GM20000 (cell line): ENCODE measurements at regions not wholly inside any gene's neighbourhood (a gene's known extent, or its start where the extent isn't known, plus 50 kb on each side); places are given as distances from the start of the nearest gene placed in this dataset.
"Not testable (repeated sequence)": the region's sequence is repeated elsewhere in the genome, so short reads cannot be mapped to it uniquely, and the experiment has no call there.

ENCODE experiments used
- DNase-seq: peaks from one replicate; pipeline ENCODE4 v3.0.0; 2012; ENCODE audit warnings: low spot score
- TF ChIP-seq, protein P1 (sequence below): IDR thresholded peaks from 2 replicates; pipeline ENCODE4 v1.5.1; 2012; ENCODE audit warnings: mild to moderate bottlenecking, control low read depth; ENCODE audit errors: extremely low read depth, missing control alignments

- DNase-seq, result no peak
- TF ChIP-seq, protein P1, sequence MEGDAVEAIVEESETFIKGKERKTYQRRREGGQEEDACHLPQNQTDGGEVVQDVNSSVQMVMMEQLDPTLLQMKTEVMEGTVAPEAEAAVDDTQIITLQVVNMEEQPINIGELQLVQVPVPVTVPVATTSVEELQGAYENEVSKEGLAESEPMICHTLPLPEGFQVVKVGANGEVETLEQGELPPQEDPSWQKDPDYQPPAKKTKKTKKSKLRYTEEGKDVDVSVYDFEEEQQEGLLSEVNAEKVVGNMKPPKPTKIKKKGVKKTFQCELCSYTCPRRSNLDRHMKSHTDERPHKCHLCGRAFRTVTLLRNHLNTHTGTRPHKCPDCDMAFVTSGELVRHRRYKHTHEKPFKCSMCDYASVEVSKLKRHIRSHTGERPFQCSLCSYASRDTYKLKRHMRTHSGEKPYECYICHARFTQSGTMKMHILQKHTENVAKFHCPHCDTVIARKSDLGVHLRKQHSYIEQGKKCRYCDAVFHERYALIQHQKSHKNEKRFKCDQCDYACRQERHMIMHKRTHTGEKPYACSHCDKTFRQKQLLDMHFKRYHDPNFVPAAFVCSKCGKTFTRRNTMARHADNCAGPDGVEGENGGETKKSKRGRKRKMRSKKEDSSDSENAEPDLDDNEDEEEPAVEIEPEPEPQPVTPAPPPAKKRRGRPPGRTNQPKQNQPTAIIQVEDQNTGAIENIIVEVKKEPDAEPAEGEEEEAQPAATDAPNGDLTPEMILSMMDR, result no peak
These were observed 488.6 kb downstream of the CSNK1G3 start for GRCh38 chr5:124000538-124000937.

- TF ChIP-seq, protein P1, result no peak
- no peak for DNase-seq
These were observed 485.7 kb downstream of the CSNK1G3 start for GRCh38 chr5:123997462-123998215.

GRCh38 chr5:123997064-123997461 is 485.1 kb downstream of the CSNK1G3 start:
- TF ChIP-seq, protein P1, result no peak
- no peak for DNase-seq

DNA sequence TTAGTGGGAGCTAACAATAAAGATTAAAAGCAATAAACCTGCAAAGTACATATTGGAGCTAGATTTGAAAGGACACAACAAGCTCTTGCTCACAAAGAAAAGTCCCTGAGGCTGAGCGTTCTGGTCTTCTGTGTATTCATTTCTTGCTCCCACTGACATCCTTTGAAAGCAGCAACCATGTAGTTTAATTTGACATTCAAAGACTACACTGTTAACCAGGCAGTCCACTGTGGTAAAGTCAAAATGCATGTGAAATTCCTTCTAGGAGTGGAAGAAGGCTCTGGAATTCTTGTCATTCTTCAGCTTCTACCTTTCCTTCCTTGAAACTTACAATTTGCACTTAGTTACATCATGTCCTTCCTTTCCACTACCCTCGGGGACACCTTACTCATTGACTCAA is 480.7 kb downstream of the CSNK1G3 start:
- TF ChIP-seq, protein P1, result no peak
- no peak for DNase-seq

- TF ChIP-seq, protein P1, result no peak
- no peak for DNase-seq
These were observed 476.0 kb downstream of the CSNK1G3 start for GRCh38 chr5:123987956-123988355.

GRCh38 chr5:123976379-123977033 is 464.5 kb downstream of the CSNK1G3 start:
- no peak for DNase-seq
- TF ChIP-seq, protein P1, result no peak

GRCh38 chr5:123975521-123975920 is 463.5 kb downstream of the CSNK1G3 start:
- DNase-seq, result not testable (repeated sequence)
